ENCODE measurements at regions not wholly inside any gene's neighbourhood (a gene's known extent, or its start where the extent isn't known, plus 50 kb on each side); places are given as distances from the start of the nearest gene placed in this dataset.
"Not testable (repeated sequence)": the region's sequence is repeated elsewhere in the genome, so short reads cannot be mapped to it uniquely, and the experiment has no call there.

DNA sequence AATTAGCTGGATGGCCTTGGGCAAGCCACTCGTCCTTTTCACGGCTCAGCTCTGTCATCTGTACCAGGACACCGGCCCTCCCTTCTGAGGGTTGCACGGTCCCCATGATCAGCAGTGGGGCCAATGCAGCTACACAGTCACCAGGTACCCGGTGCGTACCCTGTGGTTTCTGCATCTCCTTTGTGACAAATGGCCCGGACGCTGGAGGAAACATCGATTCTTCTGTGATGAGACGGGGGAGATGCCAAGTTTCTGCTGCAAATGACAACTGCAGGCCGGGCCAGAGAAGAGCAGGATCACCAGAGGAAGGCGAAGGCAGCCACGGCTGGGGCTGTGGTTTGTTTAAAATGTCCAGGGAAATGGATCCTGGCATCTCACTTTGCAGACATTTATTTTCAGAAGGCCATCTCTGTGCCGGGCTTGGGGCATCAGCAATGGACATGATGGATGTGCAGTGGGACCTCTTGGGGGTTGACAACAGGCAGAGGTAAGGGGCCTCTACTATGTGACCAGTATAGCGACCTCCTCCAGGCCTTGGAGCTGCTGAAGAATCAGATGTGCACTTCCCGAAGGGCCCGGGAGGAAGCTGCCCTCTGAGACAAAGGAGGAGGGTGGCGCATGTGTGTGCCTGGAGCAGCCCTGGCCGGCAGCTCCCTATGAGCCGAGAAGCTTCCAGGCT, 221.9 kb upstream of the C1orf174 start:
- no peak for ATAC-seq (ENCODE audit: poor library complexity)
- DNase-seq: no peak
- intact Hi-C loops (cut with DNase I): no loop called here

GRCh38 chr1:4122513-4123160, 222.6 kb upstream of the C1orf174 start:
- intact Hi-C loops (cut with DNase I): no loop called here
- no peak for ATAC-seq (ENCODE audit: poor library complexity)

GRCh38 chr1:4124631-4125145, 224.6 kb upstream of the C1orf174 start:
- ATAC-seq (ENCODE audit: poor library complexity): no peak
- no peak for DNase-seq
- intact Hi-C loops (cut with DNase I): no loop called here

More at GRCh38 chr1:4122513-4123160, 222.6 kb upstream of the C1orf174 start:
- no peak for DNase-seq

GRCh38 chr1:4126251-4126650, 226.2 kb upstream of the C1orf174 start:
- no peak for DNase-seq
- no peak for ATAC-seq (ENCODE audit: poor library complexity)
- intact Hi-C loops (cut with DNase I): no loop called here

- DNase-seq: no peak
- intact Hi-C loops (cut with DNase I): no loop called here
- no peak for ATAC-seq (ENCODE audit: poor library complexity)
Measured at GRCh38 chr1:4126731-4127591, 226.9 kb upstream of the C1orf174 start.

- intact Hi-C loops (cut with DNase I): no loop called here
- DNase-seq (no peak), ATAC-seq (ENCODE audit: poor library complexity) (no peak)
Measured at GRCh38 chr1:4127592-4128140, 227.6 kb upstream of the C1orf174 start.

DNA sequence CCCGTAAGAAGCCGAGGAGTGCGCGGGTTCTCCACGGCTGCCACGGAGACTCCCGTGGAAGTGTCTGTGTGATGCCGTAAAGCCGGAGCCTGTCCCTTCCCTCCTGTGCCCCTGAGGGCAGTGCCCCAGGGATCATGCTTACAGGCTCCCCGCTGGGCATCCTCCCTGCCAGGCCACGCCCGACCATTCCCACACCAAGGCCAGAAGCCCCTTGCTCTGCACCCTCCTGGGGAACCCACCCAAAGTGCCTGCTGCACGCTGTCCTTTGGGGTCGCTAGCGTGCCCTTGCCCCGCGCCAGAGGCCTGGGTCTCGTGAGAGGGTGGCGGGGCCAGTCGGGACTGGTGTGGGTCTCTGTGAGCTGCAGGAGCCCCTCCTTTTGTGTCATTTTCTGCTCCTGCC, 228.5 kb upstream of the C1orf174 start:
- intact Hi-C loops (cut with DNase I): no loop called here

GRCh38 chr1:4129693-4130092, 229.6 kb upstream of the C1orf174 start:
- intact Hi-C loops (cut with DNase I): no loop called here
- DNase-seq (no peak), ATAC-seq (ENCODE audit: poor library complexity) (no peak)

More for the DNA sequence above, 228.5 kb upstream of the C1orf174 start:
- no peak for DNase-seq
- ATAC-seq (ENCODE audit: poor library complexity): no peak

DNA sequence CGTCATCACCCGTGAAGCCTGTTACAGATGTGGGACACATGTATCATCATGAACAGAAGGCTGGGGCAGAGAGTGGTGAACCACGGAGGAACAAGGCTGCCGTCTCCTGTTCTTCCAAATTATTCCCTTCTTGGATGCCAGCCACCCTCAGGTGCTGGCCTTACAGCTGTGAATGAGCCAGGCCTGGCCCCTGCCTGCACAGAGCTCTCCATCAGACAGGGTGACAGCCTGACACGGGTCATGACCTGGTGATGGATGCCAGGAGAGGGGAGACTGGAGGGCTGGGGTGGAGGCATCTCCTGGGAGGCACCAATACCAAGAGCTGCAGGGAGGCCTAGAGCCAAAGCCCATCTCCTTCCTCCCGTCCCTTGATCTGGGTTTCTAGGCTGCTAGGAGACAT, 230.0 kb upstream of the C1orf174 start:
- intact Hi-C loops (cut with DNase I): no loop called here

DNA sequence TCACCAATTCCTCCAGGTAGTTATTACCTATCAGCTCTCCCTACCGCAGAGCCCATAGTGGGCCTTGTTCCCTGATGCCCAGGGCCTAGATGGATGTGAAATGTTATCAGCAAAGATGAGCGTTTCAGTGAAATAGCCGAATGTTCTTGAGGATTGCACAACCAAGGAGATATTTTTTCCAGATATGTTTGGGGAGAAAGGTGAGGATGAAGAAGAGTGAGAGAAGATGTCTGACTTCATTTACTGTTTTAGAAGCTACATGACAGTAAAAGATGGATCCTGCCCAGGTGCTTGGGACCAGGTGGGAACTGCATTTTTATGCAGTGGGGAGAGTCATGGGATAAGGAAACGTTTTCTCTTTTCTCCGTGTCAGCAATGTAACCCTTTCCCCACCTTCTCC, 231.7 kb upstream of the C1orf174 start:
- intact Hi-C loops (cut with DNase I): no loop called here
- no peak for ATAC-seq (ENCODE audit: poor library complexity)
- no peak for DNase-seq

More for the DNA sequence above, 230.0 kb upstream of the C1orf174 start:
- DNase-seq (no peak), ATAC-seq (ENCODE audit: poor library complexity) (no peak)

DNA sequence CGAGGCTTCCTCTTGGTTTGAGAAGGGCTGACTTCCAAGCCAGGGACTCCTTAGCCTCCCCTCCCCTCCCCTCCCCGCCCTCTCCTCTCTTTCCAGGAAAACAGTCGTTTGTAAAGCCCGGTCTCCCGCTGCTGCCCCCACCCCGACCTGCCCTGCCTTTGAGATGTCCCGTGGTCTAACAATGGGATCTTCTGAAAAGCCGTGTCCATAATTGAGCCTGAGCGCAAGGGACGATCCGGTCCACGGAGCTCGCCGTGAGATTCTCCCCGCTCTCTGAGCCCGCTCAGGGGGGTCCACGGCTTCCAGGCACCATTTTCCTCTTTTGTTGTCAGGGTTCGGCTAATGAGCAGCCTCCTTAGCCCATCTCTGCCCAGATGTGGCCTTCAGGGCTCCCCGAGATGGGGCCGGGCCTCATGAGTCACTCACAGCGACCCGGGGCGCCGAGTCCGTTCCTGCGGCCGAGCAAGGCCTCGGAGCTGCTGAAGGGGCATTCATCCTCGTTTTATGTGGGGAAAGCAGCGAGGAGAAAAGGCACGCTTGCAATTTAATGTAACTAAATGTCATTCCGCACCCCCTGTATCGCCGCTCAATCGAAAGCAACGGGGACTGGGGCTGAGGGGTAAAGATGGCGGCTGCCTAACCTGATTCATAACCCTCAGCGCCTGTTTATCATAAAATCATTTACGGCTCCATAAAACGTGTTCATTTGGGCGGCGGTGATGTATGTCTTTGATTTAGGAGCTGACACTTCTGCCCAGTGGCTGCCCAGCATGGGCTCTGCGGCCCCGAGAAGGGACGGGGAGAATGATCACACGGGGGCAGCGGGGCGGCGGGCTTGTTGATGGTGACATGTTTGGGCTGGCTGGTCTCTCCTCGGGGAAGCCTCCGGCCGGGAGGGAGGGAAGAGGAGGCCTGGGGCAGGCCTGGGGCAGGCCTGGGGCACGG, 232.6 kb upstream of the C1orf174 start:
- intact Hi-C loops (cut with DNase I): no loop called here
- ATAC-seq (ENCODE audit: poor library complexity): no peak

DNA sequence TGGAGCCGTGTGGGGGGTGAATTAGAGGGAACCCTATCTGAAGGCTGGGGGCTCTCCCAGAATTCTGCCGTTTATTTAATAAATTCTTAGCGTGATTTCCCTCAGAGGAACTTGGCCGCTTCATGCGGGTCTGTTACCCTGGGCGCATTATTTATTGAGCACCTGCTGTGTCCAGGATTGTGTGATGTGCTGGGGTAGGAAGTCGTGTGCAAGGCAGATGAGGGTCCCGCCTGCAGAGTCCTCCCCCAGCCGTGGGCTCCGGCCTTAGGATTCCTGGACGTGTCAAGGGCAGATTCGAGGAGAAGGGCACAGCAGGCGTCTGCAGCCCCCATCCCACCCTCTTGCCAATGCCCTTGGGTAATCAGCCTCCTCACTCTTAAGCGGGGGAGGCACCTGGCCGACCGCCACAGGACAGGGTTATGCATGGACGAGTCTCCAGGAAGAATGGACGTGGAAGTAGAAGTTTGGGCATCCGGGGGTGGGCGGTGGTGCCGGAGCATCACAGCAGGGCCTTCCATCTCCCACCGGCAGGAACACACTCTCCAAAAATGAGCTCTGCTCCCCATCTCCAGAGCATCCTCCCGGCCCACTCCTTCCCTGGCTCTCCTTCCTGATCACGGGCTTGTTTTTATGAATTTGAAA, 233.3 kb upstream of the C1orf174 start:
- ATAC-seq (ENCODE audit: poor library complexity) (no peak), DNase-seq (no peak)
- intact Hi-C loops (cut with DNase I): no loop called here

More for the DNA sequence above, 232.6 kb upstream of the C1orf174 start:
- DNase-seq: no peak

GRCh38 chr1:4133939-4134321, 233.9 kb upstream of the C1orf174 start:
- DNase-seq (no peak), ATAC-seq (ENCODE audit: poor library complexity) (no peak)
- intact Hi-C loops (cut with DNase I): no loop called here

DNA sequence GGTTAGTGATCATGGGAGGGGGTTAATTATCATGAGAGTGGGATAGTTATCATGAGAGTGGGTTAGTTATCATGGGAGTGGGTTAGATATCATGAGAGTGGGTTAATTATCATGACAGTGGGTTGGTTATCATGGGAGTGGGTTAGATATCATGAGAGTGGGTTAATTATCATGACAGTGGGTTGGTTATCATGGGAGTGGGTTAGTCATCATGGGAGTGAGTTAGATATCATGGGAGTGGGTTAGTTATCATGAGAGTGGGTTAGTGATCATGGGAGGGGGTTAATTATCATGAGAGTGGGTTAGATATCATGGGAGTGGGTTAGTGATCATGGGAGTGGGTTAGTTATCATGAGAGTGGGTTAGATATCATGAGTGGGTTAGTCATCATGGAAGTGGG, 235.8 kb upstream of the C1orf174 start:
- intact Hi-C loops (cut with DNase I); DNase-seq; ATAC-seq (ENCODE audit: poor library complexity): not testable (repeated sequence)

- intact Hi-C loops (cut with DNase I): no loop called here
- no peak for DNase-seq
- no peak for ATAC-seq (ENCODE audit: poor library complexity)
Measured at GRCh38 chr1:4137621-4138415, 237.7 kb upstream of the C1orf174 start.

- intact Hi-C loops (cut with DNase I): no loop called here
- no peak for ATAC-seq (ENCODE audit: poor library complexity)
- no peak for DNase-seq
Measured at GRCh38 chr1:4139646-4140045, 239.6 kb upstream of the C1orf174 start.

GRCh38 chr1:4140241-4140640, 240.2 kb upstream of the C1orf174 start:
- ATAC-seq (ENCODE audit: poor library complexity) (no peak), DNase-seq (no peak)
- intact Hi-C loops (cut with DNase I): no loop called here
